ENCODE measurements at regions not wholly inside any gene's neighbourhood (a gene's known extent, or its start where the extent isn't known, plus 50 kb on each side); places are given as distances from the start of the nearest gene placed in this dataset.

DNA sequence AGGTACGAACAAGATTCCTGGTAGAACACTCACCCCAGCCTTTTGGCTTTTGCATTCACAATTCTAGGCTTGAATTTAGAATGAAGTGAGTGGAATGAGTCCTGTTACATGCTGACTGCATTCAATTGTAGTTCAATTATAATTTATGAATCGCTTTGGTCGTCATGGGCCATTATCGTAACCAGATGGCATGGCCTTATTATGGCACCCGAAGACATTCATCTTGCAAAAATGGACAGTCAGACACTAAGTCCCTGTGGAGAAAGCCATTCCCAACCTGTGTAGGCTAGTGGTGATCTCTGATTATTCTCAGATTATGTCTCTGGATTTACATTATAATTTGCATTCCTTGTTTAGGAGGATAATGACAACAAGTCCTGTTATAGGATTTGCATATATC lies 292.4 kb upstream of the NPSR1 start:
- Histone ChIP-seq H3K4me3 (replicated peaks in 1 of 2; ENCODE audit: low read depth in 1 of 2, low read length in 2 of 2) (no peak overlapping the region), H3K9me3 (ENCODE audit: control insufficient read depth in 1 of 2, insufficient read depth in 1 of 2, low read depth in 1 of 2, low read length in 2 of 2) (no peaks in the 10 kb centered on the region), H4K20me1 (ENCODE audit: insufficient read depth) (no peaks in the 10 kb centered on the region), H3K4me1 (ENCODE audit: control insufficient read depth in 1 of 2, insufficient read depth in 2 of 2, low read length in 2 of 2) (no peaks in the 10 kb centered on the region), H2AFZ (ENCODE audit: low read depth, low read length, poor library complexity, severe bottlenecking) (no peak overlapping the region), H3K4me2 (ENCODE audit: low read length) (no peak overlapping the region), H3K27ac (ENCODE audit: low read depth, low read length) (no peak overlapping the region), H3K9ac (ENCODE audit: low read length) (no peak overlapping the region), H3K36me3 (ENCODE audit: control insufficient read depth in 1 of 2, insufficient read depth in 2 of 2, low read length in 2 of 2) (no peaks in the 10 kb centered on the region), H3K27me3 (ENCODE audit: insufficient read depth, low read length) (no peaks in the 10 kb centered on the region), H3K79me2 (ENCODE audit: insufficient read depth, low read length) (no peaks in the 10 kb centered on the region), H3K9me2 (ENCODE audit: insufficient read depth) (no peaks in the 10 kb centered on the region)
- intact Hi-C loops (cut with micrococcal nuclease) = no loop called here
- ATAC-seq (no peak), DNase-seq (ENCODE audit: low read depth, low spot score) (no peak)
- ChIA-PET POLR2A (no interaction called here), RAD21 (ENCODE audit: low non-redundant PET in 1 of 2, low total read pairs in 2 of 2, uncharacterized antibody in 2 of 2, unreplicated experiment in 2 of 2) (no interaction called here), CTCF (no interaction called here)
- BruUV-seq (replicated peaks) = no TSS peak
- TF ChIP-seq SP1 (IDR thresholded peaks at IDR 0.05; ENCODE audit: low read depth) (no peak), ZFX (IDR thresholded peaks at IDR 0.05) (no peak), ELF1 (IDR thresholded peaks at IDR 0.05; ENCODE audit: borderline replicate concordance, low read depth) (no peak), SIN3A (IDR thresholded peaks at IDR 0.05; ENCODE audit: low read depth) (no peak), JUND (IDR thresholded peaks at IDR 0.05) (no peak), CBX3 (IDR thresholded peaks at IDR 0.05; ENCODE audit: low read depth) (no peak), ATF3 (IDR thresholded peaks at IDR 0.05) (no peak), ZNF274 (IDR thresholded peaks at IDR 0.05; ENCODE audit: low read depth, low read length) (no peak), POLR2A (IDR thresholded peaks at IDR 0.05; ENCODE audit: borderline replicate concordance, extremely low read depth, insufficient read depth, insufficient read length) (no peak)

DNA sequence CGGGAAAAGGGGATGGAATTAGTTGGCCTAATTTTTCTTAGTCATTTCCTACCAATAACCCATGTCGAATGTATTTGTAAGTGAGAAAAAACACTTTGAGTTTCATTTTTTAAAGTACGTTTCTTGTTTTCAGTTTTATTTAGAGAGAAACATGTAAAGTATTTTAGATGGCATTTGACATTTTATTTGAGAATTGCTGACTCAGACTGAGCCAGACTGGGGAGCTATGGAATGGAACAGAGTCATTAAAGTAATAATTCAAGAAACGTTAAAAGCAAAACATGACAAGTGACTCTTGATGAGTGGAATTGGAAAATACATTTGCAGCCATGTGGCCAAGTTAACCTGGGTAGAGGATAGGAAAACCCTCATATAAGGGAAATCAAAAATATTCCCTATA lies 286.1 kb upstream of the NPSR1 start:
- no TSS peak for BruUV-seq (replicated peaks)
- ChIA-PET RAD21 (ENCODE audit: low non-redundant PET in 1 of 2, low total read pairs in 2 of 2, uncharacterized antibody in 2 of 2, unreplicated experiment in 2 of 2) (no interaction called here), POLR2A (no interaction called here), CTCF (no interaction called here)
- H3K79me2 ChIP-seq (ENCODE audit: insufficient read depth, low read length) = no peaks in the 10 kb centered on the region
- TF ChIP-seq ELF1 (IDR thresholded peaks at IDR 0.05; ENCODE audit: borderline replicate concordance, low read depth) (no peak), POLR2A (IDR thresholded peaks at IDR 0.05; ENCODE audit: borderline replicate concordance, extremely low read depth, insufficient read depth, insufficient read length) (no peak), SRF (IDR thresholded peaks at IDR 0.05; ENCODE audit: low read depth) (no peak), SP1 (IDR thresholded peaks at IDR 0.05; ENCODE audit: low read depth) (no peak), POLR2AphosphoS5 (IDR thresholded peaks at IDR 0.05; ENCODE audit: low read depth, low read length) (no peak), JUND (IDR thresholded peaks at IDR 0.05) (no peak), CTCF (IDR thresholded peaks at IDR 0.05 in 2 of 3, conservative IDR thresholded peaks at IDR 0.05 in 1 of 3; ENCODE audit: borderline replicate concordance in 1 of 3, insufficient read depth in 1 of 3, low read depth in 2 of 3, low read length in 2 of 3) (no peak), CEBPB (IDR thresholded peaks at IDR 0.05; ENCODE audit: low read depth) (no peak)
- TF ChIP-seq, protein P1, sequence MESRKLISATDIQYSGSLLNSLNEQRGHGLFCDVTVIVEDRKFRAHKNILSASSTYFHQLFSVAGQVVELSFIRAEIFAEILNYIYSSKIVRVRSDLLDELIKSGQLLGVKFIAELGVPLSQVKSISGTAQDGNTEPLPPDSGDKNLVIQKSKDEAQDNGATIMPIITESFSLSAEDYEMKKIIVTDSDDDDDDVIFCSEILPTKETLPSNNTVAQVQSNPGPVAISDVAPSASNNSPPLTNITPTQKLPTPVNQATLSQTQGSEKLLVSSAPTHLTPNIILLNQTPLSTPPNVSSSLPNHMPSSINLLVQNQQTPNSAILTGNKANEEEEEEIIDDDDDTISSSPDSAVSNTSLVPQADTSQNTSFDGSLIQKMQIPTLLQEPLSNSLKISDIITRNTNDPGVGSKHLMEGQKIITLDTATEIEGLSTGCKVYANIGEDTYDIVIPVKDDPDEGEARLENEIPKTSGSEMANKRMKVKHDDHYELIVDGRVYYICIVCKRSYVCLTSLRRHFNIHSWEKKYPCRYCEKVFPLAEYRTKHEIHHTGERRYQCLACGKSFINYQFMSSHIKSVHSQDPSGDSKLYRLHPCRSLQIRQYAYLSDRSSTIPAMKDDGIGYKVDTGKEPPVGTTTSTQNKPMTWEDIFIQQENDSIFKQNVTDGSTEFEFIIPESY (IDR thresholded peaks at IDR 0.05; ENCODE audit: extremely low read depth, insufficient replicate concordance, low read length) = no peak
- no peak overlapping the region for H3K4me2 ChIP-seq (ENCODE audit: low read length)
- H3K36me3 ChIP-seq (ENCODE audit: control insufficient read depth in 1 of 2, insufficient read depth in 2 of 2, low read length in 2 of 2) = no peaks in the 10 kb centered on the region
- intact Hi-C loops (cut with micrococcal nuclease) = no loop called here
- no peak overlapping the region for H2AFZ ChIP-seq (ENCODE audit: low read depth, low read length, poor library complexity, severe bottlenecking)
- no peak overlapping the region for H3K27ac ChIP-seq (ENCODE audit: low read depth, low read length)
- no peaks in the 10 kb centered on the region for H3K9me2 ChIP-seq (ENCODE audit: insufficient read depth)
- H4K20me1 ChIP-seq (ENCODE audit: insufficient read depth) = no peaks in the 10 kb centered on the region
- H3K4me1 ChIP-seq (ENCODE audit: control insufficient read depth in 1 of 2, insufficient read depth in 2 of 2, low read length in 2 of 2) = no peaks in the 10 kb centered on the region
- no peak overlapping the region for H3K4me3 ChIP-seq (replicated peaks in 1 of 2; ENCODE audit: low read depth in 1 of 2, low read length in 2 of 2)
- ATAC-seq (no peak), DNase-seq (ENCODE audit: low read depth, low spot score) (no peak)
- H3K9me3 ChIP-seq (ENCODE audit: control insufficient read depth in 1 of 2, insufficient read depth in 1 of 2, low read depth in 1 of 2, low read length in 2 of 2) = no peaks in the 10 kb centered on the region
- H3K9ac ChIP-seq (ENCODE audit: low read length) = no peak overlapping the region
- no peaks in the 10 kb centered on the region for H3K27me3 ChIP-seq (ENCODE audit: insufficient read depth, low read length)
